AG20443 (cell line): ENCODE measurements at regions not wholly inside any gene's neighbourhood (a gene's known extent, or its start where the extent isn't known, plus 50 kb on each side); places are given as distances from the start of the nearest gene placed in this dataset.
"Not testable (repeated sequence)": the region's sequence is repeated elsewhere in the genome, so short reads cannot be mapped to it uniquely, and the experiment has no call there.

Experiments used
- DNase-seq: peaks from one replicate; pipeline ENCODE4 v3.0.0; 2012; ENCODE audit warnings: low spot score, mixed read lengths

DNA sequence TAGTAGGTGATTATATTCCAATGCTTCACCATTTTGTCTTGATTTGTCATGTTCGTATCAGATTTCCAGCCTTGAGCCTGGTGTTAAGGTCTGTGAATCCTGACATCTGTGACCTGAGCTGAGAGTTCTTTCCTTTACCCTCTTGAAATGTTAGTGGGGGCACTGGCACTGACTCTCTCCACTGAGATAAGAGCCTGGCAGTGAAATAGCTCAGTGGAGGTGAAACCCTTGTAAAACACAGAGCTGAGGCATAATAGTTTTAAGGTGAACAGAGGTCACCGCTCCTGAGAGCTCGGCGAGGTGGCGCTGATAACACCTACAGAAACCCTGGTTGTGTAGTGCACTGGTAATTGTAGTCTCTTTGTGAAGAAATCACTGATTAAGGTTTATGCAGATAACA is 748.2 kb downstream of the DIAPH3 start:
- DNase-seq, result no peak

GRCh38 chr13:59416561-59416960 is 747.2 kb downstream of the DIAPH3 start:
- DNase-seq, result no peak

DNA sequence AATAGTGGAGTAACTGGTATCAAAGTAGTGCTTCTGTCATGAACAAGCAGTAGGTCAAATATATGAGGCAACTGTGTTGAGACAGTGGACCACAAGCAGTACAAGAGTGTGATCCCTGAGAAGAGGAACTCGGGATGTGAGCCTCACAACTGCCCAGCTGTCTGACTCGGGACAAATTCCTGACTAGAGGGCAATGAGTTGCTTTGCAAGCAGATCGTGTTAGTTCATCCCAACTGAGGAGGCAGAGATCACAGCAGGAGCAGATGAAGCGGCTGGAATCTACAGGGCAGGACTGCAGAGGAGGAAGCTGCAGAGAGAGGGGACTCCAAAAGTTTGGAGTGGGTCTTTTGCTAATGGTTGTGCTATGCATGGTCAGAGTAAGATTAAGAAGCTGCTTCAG is 741.1 kb downstream of the DIAPH3 start:
- DNase-seq, result peak; percentile 13

DNA sequence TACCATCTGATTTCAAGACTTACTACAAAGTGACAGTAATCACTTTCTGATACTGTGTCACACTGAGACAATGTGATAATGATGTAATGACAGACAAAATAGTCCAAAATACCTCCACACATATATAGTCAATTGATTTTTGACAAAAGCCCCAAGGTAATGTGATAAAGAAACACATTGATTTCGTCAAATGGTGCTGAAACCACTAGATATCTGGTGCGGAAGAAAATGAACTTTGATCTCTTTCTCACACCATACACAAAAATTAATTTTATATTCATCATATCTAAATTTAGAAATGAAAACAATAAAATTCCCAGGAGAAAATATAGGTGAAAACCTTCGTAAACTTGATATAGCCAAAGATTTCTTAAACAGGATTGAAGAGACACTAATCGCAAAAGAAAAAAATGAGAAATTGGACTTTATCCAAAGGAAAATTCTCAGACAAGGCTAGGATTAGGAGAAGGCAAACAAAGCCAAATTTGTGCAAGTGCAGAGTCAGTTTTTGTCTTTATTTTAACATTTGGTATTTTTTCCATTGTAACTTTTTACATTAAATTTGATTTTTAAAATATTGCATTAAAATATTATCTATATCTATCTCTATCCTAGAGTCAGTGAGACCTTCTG is 739.9 kb downstream of the DIAPH3 start:
- DNase-seq, result no peak

GRCh38 chr13:59424661-59425060 is 739.1 kb downstream of the DIAPH3 start:
- peak; percentile 22 for DNase-seq

DNA sequence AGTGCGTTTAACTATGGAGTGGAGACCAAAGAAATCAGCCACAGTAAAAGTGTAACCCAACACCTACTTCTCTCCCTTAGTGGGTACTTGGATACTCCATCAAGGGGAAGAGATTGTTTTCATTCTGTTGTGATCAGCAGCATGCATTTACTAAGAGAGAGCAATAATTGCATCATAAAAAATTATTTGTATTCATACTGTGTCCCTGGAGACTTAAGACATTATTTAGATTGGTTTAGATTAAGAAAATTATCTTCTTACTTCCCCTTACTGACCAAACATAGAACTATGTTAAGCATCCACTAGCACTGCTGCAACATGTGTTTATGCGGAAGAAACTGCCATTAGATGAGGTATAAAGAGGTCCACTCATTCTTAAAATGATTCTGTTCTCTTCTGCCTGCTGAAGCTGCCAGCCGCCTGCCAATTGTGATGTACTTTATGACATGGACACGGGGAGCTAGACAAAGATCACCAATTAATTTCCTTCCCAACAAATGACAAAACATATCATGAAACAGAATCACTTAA is 738.5 kb downstream of the DIAPH3 start:
- DNase-seq, result peak; percentile 29

DNA sequence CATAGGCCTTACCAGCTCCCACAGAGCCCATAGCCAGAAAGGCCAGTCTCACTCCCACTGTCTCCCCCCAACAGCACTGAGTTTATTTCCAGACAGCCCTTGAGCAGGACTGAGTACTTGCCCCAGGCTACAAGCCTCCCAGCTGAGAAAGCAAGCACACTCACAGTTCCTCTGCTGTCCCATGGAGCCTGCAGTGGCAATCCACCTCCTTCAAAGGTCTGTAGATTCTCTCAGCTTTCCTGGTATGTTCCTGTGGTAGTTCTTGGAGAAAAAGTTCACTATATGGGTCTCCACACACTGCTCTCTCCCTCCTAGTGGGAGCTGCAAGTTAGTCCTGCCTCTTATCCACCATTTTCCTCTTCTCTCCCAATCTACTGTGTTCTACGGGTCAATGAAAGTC is 728.7 kb downstream of the DIAPH3 start:
- no peak for DNase-seq

GRCh38 chr13:59437544-59438301 is 726.0 kb downstream of the DIAPH3 start:
- no peak for DNase-seq

GRCh38 chr13:59439776-59440428 is 723.8 kb downstream of the DIAPH3 start:
- DNase-seq, result no peak

DNA sequence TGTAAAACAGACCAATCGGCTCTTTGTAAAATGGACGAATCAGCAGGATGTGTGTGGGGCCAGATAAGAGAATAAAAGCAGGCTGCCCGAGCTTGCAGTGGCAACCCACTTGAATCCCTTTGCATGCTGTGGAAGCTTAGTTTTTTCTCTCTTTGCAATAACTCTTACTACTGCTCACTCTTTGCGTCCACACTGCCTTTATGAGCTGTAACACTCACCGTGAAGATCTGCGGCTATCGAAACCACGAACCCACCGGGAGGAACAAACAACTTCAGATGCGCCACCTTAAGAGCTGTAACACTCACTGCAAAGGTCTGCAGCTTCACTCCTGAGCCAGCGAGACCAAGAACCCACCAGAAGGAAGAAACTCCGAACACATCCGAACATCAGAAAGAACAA is 722.7 kb downstream of the DIAPH3 start:
- not testable (repeated sequence) for DNase-seq

- no peak for DNase-seq
Observed at GRCh38 chr13:59441596-59442280, 722.0 kb downstream of the DIAPH3 start.

DNA sequence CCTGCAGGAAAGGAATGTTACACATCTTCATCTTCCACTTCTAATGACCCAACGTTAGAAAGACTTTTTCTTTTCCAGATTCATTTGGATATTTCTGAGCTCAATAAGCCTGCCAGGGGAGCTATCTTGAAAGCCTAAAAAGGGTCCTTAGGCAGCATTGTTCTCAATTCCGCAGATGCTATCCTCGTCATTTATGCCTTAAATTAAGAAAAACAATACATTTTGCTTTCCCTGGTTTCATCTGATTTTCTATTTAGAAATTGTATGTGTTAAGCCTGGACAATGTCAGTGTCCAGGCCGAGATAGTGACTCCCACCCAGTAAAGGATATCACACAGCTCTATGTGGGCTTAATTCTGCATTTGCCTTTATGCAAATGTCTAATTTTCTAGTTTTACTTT is 721.3 kb downstream of the DIAPH3 start:
- DNase-seq, result no peak

GRCh38 chr13:59442944-59443486 is 720.7 kb downstream of the DIAPH3 start:
- DNase-seq, result no peak

DNA sequence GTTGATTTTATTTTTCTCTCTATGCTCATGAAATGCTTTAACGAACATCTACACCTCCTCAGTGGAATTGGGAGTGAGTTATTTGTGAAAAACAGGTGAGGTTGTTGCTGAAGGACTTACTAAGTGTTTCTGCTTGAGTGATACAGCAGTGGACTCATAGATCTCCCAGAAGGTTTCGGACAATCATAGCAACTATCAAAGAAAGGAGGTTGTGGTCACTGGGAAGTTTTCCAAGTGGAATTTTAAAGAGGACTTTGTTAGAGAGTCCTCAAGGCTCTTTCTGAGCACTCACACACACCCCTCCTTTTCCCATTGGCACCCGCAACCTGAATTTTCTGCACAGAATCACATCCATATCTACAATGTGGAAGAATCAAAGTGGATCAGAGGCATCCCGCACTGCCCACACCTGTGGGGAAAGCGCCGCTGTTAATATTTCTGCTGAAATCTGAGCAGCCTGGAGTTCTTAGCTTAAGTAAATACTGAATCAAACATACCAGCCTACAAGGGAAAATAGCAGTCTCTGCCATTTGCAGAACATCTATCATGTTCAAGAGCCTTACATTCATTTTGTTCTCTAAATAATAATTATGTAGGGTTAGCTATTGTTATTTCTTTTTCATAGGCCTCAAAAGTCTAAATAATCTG is 719.4 kb downstream of the DIAPH3 start:
- no peak for DNase-seq

GRCh38 chr13:59445812-59446211 is 717.9 kb downstream of the DIAPH3 start:
- no peak for DNase-seq

GRCh38 chr13:59446391-59446790 is 717.3 kb downstream of the DIAPH3 start:
- DNase-seq, result no peak

GRCh38 chr13:59447031-59447430 is 716.7 kb downstream of the DIAPH3 start:
- DNase-seq, result no peak

DNA sequence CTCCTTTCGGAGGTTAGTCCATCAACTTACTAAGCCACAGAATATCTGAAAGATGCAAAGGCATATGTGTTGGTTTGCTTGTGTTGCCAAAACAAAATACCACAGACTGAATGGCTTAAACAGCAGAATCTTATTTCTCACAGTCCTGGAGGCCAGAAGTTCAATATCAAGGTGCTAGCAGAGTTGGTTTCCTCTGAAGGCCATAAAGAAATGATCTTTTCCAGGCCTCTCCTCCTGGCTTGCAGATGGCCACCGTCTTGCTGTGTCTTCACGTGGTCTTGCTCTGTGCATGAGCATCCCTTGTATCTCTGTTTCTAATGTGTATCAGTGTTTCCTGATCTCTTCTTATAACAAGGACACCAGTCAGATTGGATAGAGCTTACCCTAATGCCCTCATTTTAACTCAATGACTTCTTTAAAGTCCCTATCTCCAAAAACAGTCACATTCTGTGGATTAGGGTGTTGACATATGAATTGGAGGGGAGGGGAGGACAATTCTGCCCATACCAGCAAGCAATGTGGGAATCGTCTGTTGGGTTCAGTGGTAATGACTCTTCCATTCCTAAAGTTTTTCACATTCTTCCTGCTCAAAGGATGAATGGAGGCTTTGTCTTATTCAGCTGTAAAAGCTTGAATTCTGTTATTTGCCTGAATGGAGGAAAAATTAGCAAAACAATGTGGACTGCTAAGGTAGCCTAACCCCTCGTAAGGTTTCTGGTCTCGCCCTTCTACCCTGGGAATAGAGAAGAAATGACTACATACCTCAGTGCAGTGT is 715.7 kb downstream of the DIAPH3 start:
- peak; percentile 58 for DNase-seq

DNA sequence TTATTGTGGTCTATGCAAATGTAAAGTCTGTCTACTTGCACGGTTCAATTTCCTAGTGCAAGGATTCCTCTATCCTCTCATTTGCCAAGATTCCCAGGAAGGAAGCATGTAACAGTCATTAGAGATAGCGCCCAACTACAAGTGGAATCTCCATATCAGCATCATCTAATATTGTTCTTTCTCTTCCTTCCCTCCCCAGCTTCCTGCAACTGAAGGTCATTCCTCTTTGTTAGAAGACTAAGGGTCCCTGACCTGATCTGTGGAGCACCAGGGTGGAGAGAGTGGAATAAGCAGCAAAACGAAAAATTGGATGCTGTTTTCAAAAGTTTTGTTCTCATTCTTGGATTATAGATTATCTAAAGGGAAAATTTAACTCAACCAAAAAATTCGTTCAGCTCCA is 714.0 kb downstream of the DIAPH3 start:
- DNase-seq, result no peak

DNA sequence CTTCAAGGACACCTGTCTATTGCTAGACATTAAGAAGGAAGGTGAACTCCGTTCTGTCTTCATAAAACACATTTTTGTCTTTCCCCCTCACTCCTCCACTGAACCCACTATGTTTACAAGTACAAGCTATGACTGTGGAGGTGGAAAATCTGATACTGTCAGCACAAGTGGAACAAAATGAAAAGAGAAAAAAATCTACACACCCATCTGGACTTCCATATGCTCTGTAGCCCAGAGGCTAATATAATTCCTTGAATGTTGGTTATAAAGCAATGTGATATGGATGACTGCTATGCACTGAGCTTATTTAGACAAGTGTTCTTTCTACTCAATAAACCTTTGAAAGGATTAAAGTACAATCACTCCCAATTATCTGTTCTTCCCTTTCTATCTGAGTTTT is 713.5 kb downstream of the DIAPH3 start:
- DNase-seq, result no peak

DNA sequence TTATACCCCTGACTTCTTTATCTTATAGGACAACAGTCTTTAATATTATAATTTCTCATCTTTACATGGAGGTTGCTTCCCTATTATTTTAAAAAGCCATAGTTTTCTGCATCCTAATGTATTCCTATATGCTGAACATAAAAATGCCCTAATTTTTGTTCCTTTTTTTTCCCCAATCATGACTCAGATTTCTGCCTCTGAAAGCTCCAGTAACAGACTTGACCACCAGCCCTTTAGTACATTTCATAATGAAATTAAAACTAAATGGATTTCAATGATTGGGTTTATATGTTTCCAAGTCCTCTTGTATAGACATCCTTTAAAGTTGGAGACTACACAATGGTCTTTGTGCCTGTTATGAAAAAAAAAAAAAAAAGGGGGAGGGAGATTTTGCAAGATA is 712.5 kb downstream of the DIAPH3 start:
- DNase-seq, result no peak
